ENCODE measurements at regions not wholly inside any gene's neighbourhood (a gene's known extent, or its start where the extent isn't known, plus 50 kb on each side); places are given as distances from the start of the nearest gene placed in this dataset.

DNA sequence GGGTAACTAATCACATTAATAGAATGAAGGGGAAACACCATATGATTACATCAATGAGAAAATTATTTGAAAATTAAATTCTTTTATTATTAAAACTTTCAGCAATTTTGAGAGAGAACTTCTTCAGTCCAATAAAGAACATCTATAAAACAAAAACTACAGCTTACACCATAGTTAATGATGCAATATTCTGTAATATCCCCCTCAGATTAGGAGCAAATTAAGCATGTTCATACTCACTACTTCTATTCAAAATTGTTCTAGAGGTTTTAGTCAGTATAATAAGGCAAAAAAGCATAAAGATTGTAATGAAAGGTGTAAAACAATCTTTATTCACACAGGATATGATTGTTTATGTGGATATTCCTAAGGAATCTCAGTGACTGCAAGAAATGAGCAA lies 465.4 kb downstream of the CD109 start:
- DNase-seq = no peak
- Histone ChIP-seq H3K27ac (no peak overlapping the region), H3K27me3 (no peaks in the 10 kb centered on the region), H3K4me3 (no peak overlapping the region), H3K9me3 (no peaks in the 10 kb centered on the region), H3K36me3 (no peaks in the 10 kb centered on the region), H3K4me1 (no peaks in the 10 kb centered on the region)
- TF ChIP-seq EP300 (IDR thresholded peaks at IDR 0.05) (no peak), POLR2A (IDR thresholded peaks at IDR 0.05) (no peak), POLR2AphosphoS5 (IDR thresholded peaks at IDR 0.05) (no peak)
- TF ChIP-seq, protein P1, sequence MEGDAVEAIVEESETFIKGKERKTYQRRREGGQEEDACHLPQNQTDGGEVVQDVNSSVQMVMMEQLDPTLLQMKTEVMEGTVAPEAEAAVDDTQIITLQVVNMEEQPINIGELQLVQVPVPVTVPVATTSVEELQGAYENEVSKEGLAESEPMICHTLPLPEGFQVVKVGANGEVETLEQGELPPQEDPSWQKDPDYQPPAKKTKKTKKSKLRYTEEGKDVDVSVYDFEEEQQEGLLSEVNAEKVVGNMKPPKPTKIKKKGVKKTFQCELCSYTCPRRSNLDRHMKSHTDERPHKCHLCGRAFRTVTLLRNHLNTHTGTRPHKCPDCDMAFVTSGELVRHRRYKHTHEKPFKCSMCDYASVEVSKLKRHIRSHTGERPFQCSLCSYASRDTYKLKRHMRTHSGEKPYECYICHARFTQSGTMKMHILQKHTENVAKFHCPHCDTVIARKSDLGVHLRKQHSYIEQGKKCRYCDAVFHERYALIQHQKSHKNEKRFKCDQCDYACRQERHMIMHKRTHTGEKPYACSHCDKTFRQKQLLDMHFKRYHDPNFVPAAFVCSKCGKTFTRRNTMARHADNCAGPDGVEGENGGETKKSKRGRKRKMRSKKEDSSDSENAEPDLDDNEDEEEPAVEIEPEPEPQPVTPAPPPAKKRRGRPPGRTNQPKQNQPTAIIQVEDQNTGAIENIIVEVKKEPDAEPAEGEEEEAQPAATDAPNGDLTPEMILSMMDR (IDR thresholded peaks at IDR 0.05) = no peak
- no peak for ATAC-seq (ENCODE audit: low FRiP score in 2 of 2)

DNA sequence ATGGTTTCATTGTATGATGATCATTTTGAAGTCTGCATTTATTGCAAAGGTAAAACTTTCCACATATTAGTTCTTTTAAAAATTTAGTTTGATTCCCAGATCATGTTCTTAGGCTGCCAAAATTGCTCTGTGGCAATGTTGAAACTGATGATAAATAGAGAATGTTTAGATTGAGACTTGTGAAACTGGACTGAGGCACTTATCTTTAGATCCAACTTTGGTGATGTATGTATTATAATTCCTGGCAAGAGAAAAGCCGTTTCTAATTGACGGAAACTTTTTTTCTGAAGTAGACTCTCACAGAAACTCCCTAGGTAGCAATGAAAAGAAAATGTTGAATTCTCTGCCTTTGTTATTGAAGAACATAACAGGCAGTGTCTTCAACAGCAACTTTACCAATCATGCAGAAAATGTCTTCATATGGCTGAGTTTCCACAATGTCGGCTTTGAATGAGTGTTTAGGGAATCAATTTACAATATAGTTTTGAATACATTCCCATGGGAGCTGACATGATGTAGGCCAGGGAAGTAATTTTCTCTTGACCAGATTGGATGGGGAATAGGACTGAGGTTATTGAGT lies 456.2 kb downstream of the CD109 start:
- H3K4me3 ChIP-seq = no peak overlapping the region
- TF ChIP-seq, protein P1 (IDR thresholded peaks at IDR 0.05) = no peak
- TF ChIP-seq POLR2AphosphoS5 (IDR thresholded peaks at IDR 0.05) = no peak
- TF ChIP-seq POLR2A (IDR thresholded peaks at IDR 0.05) = no peak
- TF ChIP-seq EP300 (IDR thresholded peaks at IDR 0.05) = no peak
- no peaks in the 10 kb centered on the region for H3K27me3 ChIP-seq
- no peaks in the 10 kb centered on the region for H3K9me3 ChIP-seq
- H3K4me1 ChIP-seq = no peaks in the 10 kb centered on the region
- no peaks in the 10 kb centered on the region for H3K36me3 ChIP-seq
- WGBS, 2 donors = 81 to 83% methylated on average over 3 of the region's 3 CpGs
- ATAC-seq (ENCODE audit: low FRiP score in 2 of 2) = no peak
- H3K27ac ChIP-seq = no peak overlapping the region
- DNase-seq = no peak

DNA sequence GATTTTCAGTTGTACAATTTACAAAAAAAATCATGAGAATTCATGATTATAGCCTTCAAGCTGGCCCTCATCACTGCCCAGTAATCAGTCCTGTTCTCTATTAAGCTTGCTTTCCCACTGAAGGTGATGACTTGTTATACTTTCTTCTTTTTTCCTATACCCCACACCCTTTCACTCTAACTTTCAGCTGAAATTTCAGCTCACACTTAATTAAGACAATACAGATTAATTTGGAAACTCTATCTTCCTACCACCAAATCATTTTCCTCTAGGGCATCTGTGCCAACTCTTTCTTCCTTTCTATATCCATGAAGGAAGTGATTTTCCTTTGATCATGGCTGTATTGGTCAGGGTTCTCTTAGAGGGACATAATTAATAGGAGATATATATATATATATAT lies 449.9 kb downstream of the CD109 start:
- H3K4me1 ChIP-seq = no peaks in the 10 kb centered on the region
- ATAC-seq (ENCODE audit: low FRiP score in 2 of 2) = no peak
- TF ChIP-seq, protein P1 (IDR thresholded peaks at IDR 0.05) = no peak
- TF ChIP-seq EP300 (IDR thresholded peaks at IDR 0.05) (no peak), POLR2A (IDR thresholded peaks at IDR 0.05) (no peak), POLR2AphosphoS5 (IDR thresholded peaks at IDR 0.05) (no peak)
- no peak overlapping the region for H3K4me3 ChIP-seq
- H3K9me3 ChIP-seq = no peaks in the 10 kb centered on the region
- no peak overlapping the region for H3K27ac ChIP-seq
- H3K27me3 ChIP-seq = no peaks in the 10 kb centered on the region
- H3K36me3 ChIP-seq = no peaks in the 10 kb centered on the region
- no peak for DNase-seq

DNA sequence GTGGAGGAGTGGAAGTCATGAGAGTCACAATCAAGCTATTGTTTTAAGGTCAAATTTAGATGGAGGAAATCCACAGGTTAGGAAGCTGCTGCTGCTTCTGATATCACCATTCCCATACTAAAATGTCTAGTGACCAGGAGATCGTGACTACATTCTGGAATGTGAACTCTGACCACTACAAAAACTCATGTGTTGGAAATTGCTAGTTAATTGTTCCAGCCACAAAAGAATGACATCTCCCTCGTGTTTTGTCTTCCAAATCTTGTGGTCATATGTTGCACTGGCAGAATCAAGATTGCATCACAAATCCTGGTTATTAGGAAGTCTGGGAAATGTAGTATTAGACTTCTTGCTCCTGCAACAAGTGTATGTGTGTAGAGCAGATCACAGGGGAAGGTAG lies 441.9 kb downstream of the CD109 start:
- Histone ChIP-seq H3K4me1 (no peaks in the 10 kb centered on the region), H3K27ac (no peak overlapping the region), H3K27me3 (no peaks in the 10 kb centered on the region), H3K4me3 (no peak overlapping the region), H3K9me3 (no peaks in the 10 kb centered on the region), H3K36me3 (no peaks in the 10 kb centered on the region)
- no peak for DNase-seq
- 23 to 34% methylated on average over 2 of the region's 2 CpGs for whole genome bisulfite sequencing, 2 donors
- ATAC-seq (ENCODE audit: low FRiP score in 2 of 2) = no peak
- TF ChIP-seq POLR2A (IDR thresholded peaks at IDR 0.05) (no peak), POLR2AphosphoS5 (IDR thresholded peaks at IDR 0.05) (no peak), EP300 (IDR thresholded peaks at IDR 0.05) (no peak)
- TF ChIP-seq, protein P1 (IDR thresholded peaks at IDR 0.05) = no peak

DNA sequence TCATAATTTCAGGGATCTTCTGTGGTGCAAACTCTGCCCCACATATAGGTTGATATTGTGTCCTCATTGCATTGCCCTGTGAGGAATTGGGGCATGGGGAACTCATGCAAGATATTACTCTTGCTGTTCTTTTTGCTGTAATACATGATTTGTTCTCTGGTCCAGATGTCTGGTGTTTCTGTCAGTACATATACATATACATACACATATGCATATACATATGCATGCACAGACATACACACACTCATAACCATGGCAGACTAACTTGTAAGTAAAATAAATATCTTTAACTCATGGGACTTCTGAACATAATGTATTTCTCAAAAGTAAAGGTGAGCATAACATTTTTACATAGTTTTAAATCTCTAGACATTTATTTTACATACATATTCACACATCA lies 438.3 kb downstream of the CD109 start:
- no peak for DNase-seq
- H3K4me3 ChIP-seq = no peak overlapping the region

More for the DNA sequence above, 438.3 kb downstream of the CD109 start:
- H3K27ac ChIP-seq = no peak overlapping the region
- TF ChIP-seq POLR2AphosphoS5 (IDR thresholded peaks at IDR 0.05) (no peak), EP300 (IDR thresholded peaks at IDR 0.05) (no peak), POLR2A (IDR thresholded peaks at IDR 0.05) (no peak)
- TF ChIP-seq, protein P1 (IDR thresholded peaks at IDR 0.05) = no peak
- ATAC-seq (ENCODE audit: low FRiP score in 2 of 2) = no peak
- no peaks in the 10 kb centered on the region for H3K4me1 ChIP-seq
- no peaks in the 10 kb centered on the region for H3K9me3 ChIP-seq
- H3K27me3 ChIP-seq = no peaks in the 10 kb centered on the region
- no peaks in the 10 kb centered on the region for H3K36me3 ChIP-seq

Measured in upper lobe of left lung (tissue), 6 donors.